ENCODE measurements at regions not wholly inside any gene's neighbourhood (a gene's known extent, or its start where the extent isn't known, plus 50 kb on each side); places are given as distances from the start of the nearest gene placed in this dataset.
"Not testable (repeated sequence)": the region's sequence is repeated elsewhere in the genome, so short reads cannot be mapped to it uniquely, and the experiment has no call there.

GRCh38 chr3:189375532-189375931 is 203.8 kb downstream of the TPRG1 start:
- H3K4me1 ChIP-seq (ENCODE audit: insufficient read depth), result no peaks in the 10 kb centered on the region
- no peak for DNase-seq (ENCODE audit: extremely low spot score)
- no peak overlapping the region for H3K4me3 ChIP-seq (ENCODE audit: low read depth, low read length)
- H3K36me3 ChIP-seq (ENCODE audit: insufficient read depth), result no peaks in the 10 kb centered on the region
- no peak overlapping the region for H3K27ac ChIP-seq (ENCODE audit: low read depth)
- WGBS, result 72% methylated on average over 2 of the region's 2 CpGs

- WGBS, result 85% methylated on average over 1 of the region's 1 CpG
- Histone ChIP-seq H3K36me3 (ENCODE audit: insufficient read depth) (no peaks in the 10 kb centered on the region), H3K4me3 (ENCODE audit: low read depth, low read length) (no peak overlapping the region), H3K4me1 (ENCODE audit: insufficient read depth) (no peaks in the 10 kb centered on the region), H3K27ac (ENCODE audit: low read depth) (no peak overlapping the region)
- DNase-seq (ENCODE audit: extremely low spot score), result no peak
These were observed 211.9 kb downstream of the TPRG1 start for GRCh38 chr3:189383630-189384029.

GRCh38 chr3:189385880-189386279 is 214.1 kb downstream of the TPRG1 start:
- H3K36me3 ChIP-seq (ENCODE audit: insufficient read depth); H3K27ac ChIP-seq (ENCODE audit: low read depth); H3K4me1 ChIP-seq (ENCODE audit: insufficient read depth); H3K4me3 ChIP-seq (ENCODE audit: low read depth, low read length); DNase-seq (ENCODE audit: extremely low spot score): not testable (repeated sequence)
- 67% methylated on average over 1 of the region's 1 CpG for WGBS

GRCh38 chr3:189386739-189387138 is 215.0 kb downstream of the TPRG1 start:
- 85% methylated on average over 3 of the region's 3 CpGs for WGBS
- Histone ChIP-seq H3K4me3 (ENCODE audit: low read depth, low read length) (no peak overlapping the region), H3K36me3 (ENCODE audit: insufficient read depth) (no peaks in the 10 kb centered on the region), H3K4me1 (ENCODE audit: insufficient read depth) (no peaks in the 10 kb centered on the region), H3K27ac (ENCODE audit: low read depth) (no peak overlapping the region)
- no peak for DNase-seq (ENCODE audit: extremely low spot score)

GRCh38 chr3:189389346-189389745 is 217.6 kb downstream of the TPRG1 start:
- H3K27ac ChIP-seq (ENCODE audit: low read depth), result no peak overlapping the region
- no peak for DNase-seq (ENCODE audit: extremely low spot score)
- H3K4me1 ChIP-seq (ENCODE audit: insufficient read depth), result no peaks in the 10 kb centered on the region
- H3K36me3 ChIP-seq (ENCODE audit: insufficient read depth), result no peaks in the 10 kb centered on the region
- 83% methylated on average over 4 of the region's 4 CpGs for WGBS
- no peak overlapping the region for H3K4me3 ChIP-seq (ENCODE audit: low read depth, low read length)

GRCh38 chr3:189393598-189393997 is 221.8 kb downstream of the TPRG1 start:
- H3K27ac ChIP-seq (ENCODE audit: low read depth), result no peak overlapping the region
- no peak for DNase-seq (ENCODE audit: extremely low spot score)
- no peak overlapping the region for H3K4me3 ChIP-seq (ENCODE audit: low read depth, low read length)
- WGBS, result 77% methylated on average over 5 of the region's 5 CpGs
- H3K4me1 ChIP-seq (ENCODE audit: insufficient read depth), result no peaks in the 10 kb centered on the region
- H3K36me3 ChIP-seq (ENCODE audit: insufficient read depth), result no peaks in the 10 kb centered on the region

GRCh38 chr3:189394599-189395121 is 222.9 kb downstream of the TPRG1 start:
- DNase-seq (ENCODE audit: extremely low spot score), result no peak
- H3K4me3 ChIP-seq (ENCODE audit: low read depth, low read length), result no peak overlapping the region
- 78% methylated on average over 7 of the region's 7 CpGs for WGBS

GRCh38 chr3:189395825-189396224 is 224.1 kb downstream of the TPRG1 start:
- H3K36me3 ChIP-seq (ENCODE audit: insufficient read depth), result no peaks in the 10 kb centered on the region
- DNase-seq (ENCODE audit: extremely low spot score), result no peak
- H3K4me3 ChIP-seq (ENCODE audit: low read depth, low read length), result no peak overlapping the region
- WGBS, result 92% methylated on average over 3 of the region's 3 CpGs
- no peaks in the 10 kb centered on the region for H3K4me1 ChIP-seq (ENCODE audit: insufficient read depth)
- H3K27ac ChIP-seq (ENCODE audit: low read depth), result no peak overlapping the region

More at GRCh38 chr3:189394599-189395121, 222.9 kb downstream of the TPRG1 start:
- no peaks in the 10 kb centered on the region for H3K36me3 ChIP-seq (ENCODE audit: insufficient read depth)
- no peak overlapping the region for H3K27ac ChIP-seq (ENCODE audit: low read depth)
- H3K4me1 ChIP-seq (ENCODE audit: insufficient read depth), result no peaks in the 10 kb centered on the region

GRCh38 chr3:189398656-189399055 is 226.9 kb downstream of the TPRG1 start:
- 78% methylated on average over 2 of the region's 2 CpGs for WGBS
- Histone ChIP-seq H3K4me1 (ENCODE audit: insufficient read depth) (no peaks in the 10 kb centered on the region), H3K36me3 (ENCODE audit: insufficient read depth) (no peaks in the 10 kb centered on the region), H3K27ac (ENCODE audit: low read depth) (no peak overlapping the region), H3K4me3 (ENCODE audit: low read depth, low read length) (no peak overlapping the region)
- DNase-seq (ENCODE audit: extremely low spot score), result no peak

- Histone ChIP-seq H3K4me1 (ENCODE audit: insufficient read depth) (no peaks in the 10 kb centered on the region), H3K36me3 (ENCODE audit: insufficient read depth) (no peaks in the 10 kb centered on the region), H3K4me3 (ENCODE audit: low read depth, low read length) (no peak overlapping the region), H3K27ac (ENCODE audit: low read depth) (no peak overlapping the region)
- 91% methylated on average over 2 of the region's 2 CpGs for WGBS
- no peak for DNase-seq (ENCODE audit: extremely low spot score)
These were observed 229.4 kb downstream of the TPRG1 start for GRCh38 chr3:189401196-189401595.

GRCh38 chr3:189403194-189403593 is 228.0 kb upstream of the TP63 start:
- no peak for DNase-seq (ENCODE audit: extremely low spot score)
- Histone ChIP-seq H3K4me1 (ENCODE audit: insufficient read depth) (no peaks in the 10 kb centered on the region), H3K27ac (ENCODE audit: low read depth) (no peak overlapping the region), H3K36me3 (ENCODE audit: insufficient read depth) (no peaks in the 10 kb centered on the region), H3K4me3 (ENCODE audit: low read depth, low read length) (no peak overlapping the region)
- 76% methylated on average over 5 of the region's 5 CpGs for WGBS

- Histone ChIP-seq H3K4me3 (ENCODE audit: low read depth, low read length) (no peak overlapping the region), H3K4me1 (ENCODE audit: insufficient read depth) (no peaks in the 10 kb centered on the region), H3K27ac (ENCODE audit: low read depth) (no peak overlapping the region), H3K36me3 (ENCODE audit: insufficient read depth) (no peaks in the 10 kb centered on the region)
- no peak for DNase-seq (ENCODE audit: extremely low spot score)
These were observed 227.2 kb upstream of the TP63 start for GRCh38 chr3:189404024-189404423.

GRCh38 chr3:189404797-189405484 is 226.2 kb upstream of the TP63 start:
- H3K4me1 ChIP-seq (ENCODE audit: insufficient read depth), result no peaks in the 10 kb centered on the region
- no peak for DNase-seq (ENCODE audit: extremely low spot score)
- H3K27ac ChIP-seq (ENCODE audit: low read depth), result no peak overlapping the region
- no peaks in the 10 kb centered on the region for H3K36me3 ChIP-seq (ENCODE audit: insufficient read depth)
- H3K4me3 ChIP-seq (ENCODE audit: low read depth, low read length), result no peak overlapping the region
- 86% methylated on average over 3 of the region's 3 CpGs for WGBS

GRCh38 chr3:189406148-189406547 is 225.0 kb upstream of the TP63 start:
- 67% methylated on average over 1 of the region's 1 CpG for WGBS
- no peaks in the 10 kb centered on the region for H3K36me3 ChIP-seq (ENCODE audit: insufficient read depth)
- DNase-seq (ENCODE audit: extremely low spot score), result no peak
- H3K27ac ChIP-seq (ENCODE audit: low read depth), result no peak overlapping the region
- H3K4me1 ChIP-seq (ENCODE audit: insufficient read depth), result no peaks in the 10 kb centered on the region
- no peak overlapping the region for H3K4me3 ChIP-seq (ENCODE audit: low read depth, low read length)

GRCh38 chr3:189410522-189410921 is 220.7 kb upstream of the TP63 start:
- no peak overlapping the region for H3K4me3 ChIP-seq (ENCODE audit: low read depth, low read length)
- H3K27ac ChIP-seq (ENCODE audit: low read depth), result no peak overlapping the region
- no peaks in the 10 kb centered on the region for H3K4me1 ChIP-seq (ENCODE audit: insufficient read depth)
- 78% methylated on average over 1 of the region's 1 CpG for WGBS
- no peaks in the 10 kb centered on the region for H3K36me3 ChIP-seq (ENCODE audit: insufficient read depth)
- no peak for DNase-seq (ENCODE audit: extremely low spot score)

Data from urinary bladder (tissue), 3 donors.